ENCODE measurements at regions not wholly inside any gene's neighbourhood (a gene's known extent, or its start where the extent isn't known, plus 50 kb on each side); places are given as distances from the start of the nearest gene placed in this dataset.

GRCh38 chr6:132952031-132952867, 137.9 kb downstream of the RPS12 start:
- Mint-ChIP-seq H3K27ac (no peak overlapping the region), H3K9me3 (no peaks in the 10 kb centered on the region), H3K36me3 (ENCODE audit: low read depth) (no peaks in the 10 kb centered on the region), H3K4me3 (ENCODE audit: low read depth) (no peak overlapping the region), H3K27me3 (ENCODE audit: low read depth) (peaks cover 22% of the 10 kb centered on the region), H3K4me1 (ENCODE audit: low read depth) (no peaks in the 10 kb centered on the region)
- no peak for DNase-seq (ENCODE audit: low spot score)
- intact Hi-C loops (cut with micrococcal nuclease), result no loop called here

GRCh38 chr6:132952986-132953385, 138.6 kb downstream of the RPS12 start:
- Mint-ChIP-seq H3K27ac (no peak overlapping the region), H3K36me3 (ENCODE audit: low read depth) (no peaks in the 10 kb centered on the region), H3K4me3 (ENCODE audit: low read depth) (no peak overlapping the region), H3K9me3 (no peaks in the 10 kb centered on the region), H3K4me1 (ENCODE audit: low read depth) (no peaks in the 10 kb centered on the region), H3K27me3 (ENCODE audit: low read depth) (peaks cover 26% of the 10 kb centered on the region)
- intact Hi-C loops (cut with micrococcal nuclease), result no loop called here
- DNase-seq (ENCODE audit: low spot score), result no peak

GRCh38 chr6:132954222-132954621, 139.9 kb downstream of the RPS12 start:
- intact Hi-C loops (cut with micrococcal nuclease), result no loop called here
- Mint-ChIP-seq H3K27me3 (ENCODE audit: low read depth) (peaks cover 25% of the 10 kb centered on the region), H3K4me1 (ENCODE audit: low read depth) (peaks cover 2% of the 10 kb centered on the region), H3K27ac (no peak overlapping the region), H3K36me3 (ENCODE audit: low read depth) (no peaks in the 10 kb centered on the region), H3K9me3 (no peaks in the 10 kb centered on the region), H3K4me3 (ENCODE audit: low read depth) (no peak overlapping the region)
- DNase-seq (ENCODE audit: low spot score), result no peak

DNA sequence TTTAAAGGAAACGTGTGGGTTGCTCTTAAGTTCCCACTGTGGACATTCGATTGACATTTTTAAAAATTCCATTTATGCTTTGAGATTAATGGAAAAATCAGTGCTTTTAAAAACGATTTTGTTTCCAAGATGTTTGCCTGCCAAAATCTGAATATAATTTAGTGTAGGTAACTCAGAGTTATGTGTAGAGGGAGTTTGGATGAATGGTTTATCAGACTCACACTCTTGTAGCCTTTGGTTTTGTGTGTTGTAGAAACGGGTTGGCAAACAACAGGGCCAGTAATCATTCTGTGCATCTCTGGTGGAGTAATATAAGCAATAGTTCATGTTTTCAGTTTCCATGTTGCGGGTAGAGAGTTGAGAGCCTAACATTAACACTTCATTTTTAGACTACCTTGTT, 140.6 kb downstream of the RPS12 start:
- intact Hi-C loops (cut with micrococcal nuclease), result no loop called here
- Mint-ChIP-seq H3K4me1 (ENCODE audit: low read depth) (peaks cover 6% of the 10 kb centered on the region), H3K9me3 (no peaks in the 10 kb centered on the region), H3K36me3 (ENCODE audit: low read depth) (no peaks in the 10 kb centered on the region), H3K4me3 (ENCODE audit: low read depth) (no peak overlapping the region), H3K27ac (no peak overlapping the region), H3K27me3 (ENCODE audit: low read depth) (peaks cover 24% of the 10 kb centered on the region)
- DNase-seq (ENCODE audit: low spot score), result no peak

GRCh38 chr6:132959639-132960326, 145.4 kb downstream of the RPS12 start:
- no peak overlapping the region for H3K27ac Mint-ChIP-seq
- H3K27me3 Mint-ChIP-seq (ENCODE audit: low read depth), result peaks cover 39% of the 10 kb centered on the region
- intact Hi-C loops (cut with micrococcal nuclease), result loop anchor here (5.0 kb wide), 3 partner anchors 137 to 593 kb away; no protein-coding TSS in a partner anchor
- H3K4me3 Mint-ChIP-seq (ENCODE audit: low read depth), result no peak overlapping the region
- no peak for DNase-seq (ENCODE audit: low spot score)
- H3K36me3 Mint-ChIP-seq (ENCODE audit: low read depth), result no peaks in the 10 kb centered on the region
- peaks cover 19% of the 10 kb centered on the region for H3K4me1 Mint-ChIP-seq (ENCODE audit: low read depth)
- no peaks in the 10 kb centered on the region for H3K9me3 Mint-ChIP-seq

DNA sequence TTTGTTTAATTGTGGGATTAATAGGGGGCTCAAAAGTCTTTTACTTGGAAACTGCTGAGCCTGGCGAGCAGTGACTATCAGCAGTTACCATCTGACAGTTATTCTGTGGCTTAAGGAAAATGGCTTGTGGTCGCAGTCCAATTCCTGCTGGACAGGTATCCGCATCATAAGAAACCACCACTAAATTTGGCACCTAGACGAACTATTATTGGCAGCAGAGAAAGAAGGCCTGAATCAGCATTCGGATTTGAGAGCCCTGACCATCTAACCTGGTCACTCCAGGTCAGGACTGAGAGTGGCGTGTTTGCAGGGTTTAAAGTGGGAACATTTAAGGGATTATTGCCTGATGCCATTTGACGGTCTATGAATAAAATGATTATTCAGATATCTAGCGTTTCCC, 146.4 kb downstream of the RPS12 start:
- DNase-seq (ENCODE audit: low spot score), result no peak
- Mint-ChIP-seq H3K36me3 (ENCODE audit: low read depth) (no peaks in the 10 kb centered on the region), H3K27ac (no peak overlapping the region), H3K4me1 (ENCODE audit: low read depth) (peaks cover 22% of the 10 kb centered on the region), H3K27me3 (ENCODE audit: low read depth) (peaks cover 34% of the 10 kb centered on the region), H3K4me3 (ENCODE audit: low read depth) (no peak overlapping the region), H3K9me3 (no peaks in the 10 kb centered on the region)
- intact Hi-C loops (cut with micrococcal nuclease), result loop anchor here (5.0 kb wide), 3 partner anchors 138 to 592 kb away; no protein-coding TSS in a partner anchor

DNA sequence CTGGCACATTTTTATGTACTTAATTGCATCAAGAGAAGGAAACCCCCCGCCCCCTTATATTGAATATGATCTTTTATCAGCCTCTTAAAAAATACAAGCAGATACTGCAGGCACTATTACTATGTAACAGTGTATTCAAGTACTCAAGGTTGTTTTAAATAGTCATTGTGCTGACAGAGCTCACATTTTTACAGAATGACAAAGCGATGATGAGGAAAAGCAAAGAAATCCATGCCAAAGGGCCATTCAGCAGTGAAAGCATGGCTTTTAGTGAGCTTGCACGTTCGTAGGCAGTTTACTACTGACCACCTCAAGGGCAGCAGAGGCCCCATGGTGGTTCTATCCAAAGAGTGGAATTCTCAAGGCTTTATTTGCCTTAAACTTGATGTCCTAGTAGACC, 146.8 kb downstream of the RPS12 start:
- Mint-ChIP-seq H3K36me3 (ENCODE audit: low read depth) (no peaks in the 10 kb centered on the region), H3K27ac (no peak overlapping the region), H3K9me3 (no peaks in the 10 kb centered on the region), H3K4me1 (ENCODE audit: low read depth) (peaks cover 22% of the 10 kb centered on the region), H3K4me3 (ENCODE audit: low read depth) (no peak overlapping the region), H3K27me3 (ENCODE audit: low read depth) (peaks cover 34% of the 10 kb centered on the region)
- intact Hi-C loops (cut with micrococcal nuclease), result loop anchor here (5.0 kb wide), 3 partner anchors 139 to 591 kb away; no protein-coding TSS in a partner anchor
- no peak for DNase-seq (ENCODE audit: low spot score)

DNA sequence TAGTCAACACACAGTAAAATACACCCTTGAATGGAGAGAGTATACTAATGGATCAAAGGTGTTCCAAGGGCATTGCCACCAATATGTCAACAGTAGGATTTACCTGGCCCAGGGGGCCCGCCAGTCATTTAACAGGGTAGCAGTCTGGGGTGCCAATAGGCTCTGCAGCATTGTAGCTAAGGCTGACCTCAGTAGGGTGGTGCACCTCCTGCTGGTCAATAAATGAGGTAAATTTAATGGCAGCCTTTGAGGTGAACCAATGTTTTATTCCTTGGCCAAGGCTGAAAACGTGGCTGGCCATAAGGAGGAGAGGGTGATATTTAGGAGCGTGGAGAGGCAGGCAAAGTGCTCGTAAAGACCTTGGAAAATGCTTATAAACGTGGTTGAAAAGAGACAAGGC, 147.2 kb downstream of the RPS12 start:
- DNase-seq (ENCODE audit: low spot score), result no peak
- intact Hi-C loops (cut with micrococcal nuclease), result loop anchor here (5.0 kb wide), 3 partner anchors 139 to 591 kb away; no protein-coding TSS in a partner anchor
- peaks cover 22% of the 10 kb centered on the region for H3K4me1 Mint-ChIP-seq (ENCODE audit: low read depth)
- H3K27me3 Mint-ChIP-seq (ENCODE audit: low read depth), result peaks cover 31% of the 10 kb centered on the region
- H3K27ac Mint-ChIP-seq, result no peak overlapping the region
- no peaks in the 10 kb centered on the region for H3K36me3 Mint-ChIP-seq (ENCODE audit: low read depth)
- no peak overlapping the region for H3K4me3 Mint-ChIP-seq (ENCODE audit: low read depth)
- H3K9me3 Mint-ChIP-seq, result no peaks in the 10 kb centered on the region

GRCh38 chr6:132962936-132963868, 148.8 kb downstream of the RPS12 start:
- Mint-ChIP-seq H3K4me1 (ENCODE audit: low read depth) (peaks cover 22% of the 10 kb centered on the region), H3K27ac (no peak overlapping the region), H3K9me3 (no peaks in the 10 kb centered on the region), H3K4me3 (ENCODE audit: low read depth) (no peak overlapping the region), H3K27me3 (ENCODE audit: low read depth) (peaks cover 25% of the 10 kb centered on the region), H3K36me3 (ENCODE audit: low read depth) (no peaks in the 10 kb centered on the region)
- intact Hi-C loops (cut with micrococcal nuclease), result loop anchor here (5.0 kb wide), 3 partner anchors 141 to 589 kb away; no protein-coding TSS in a partner anchor
- peak; percentile 37 for DNase-seq (ENCODE audit: low spot score)

GRCh38 chr6:132964101-132964867, 149.9 kb downstream of the RPS12 start:
- no peak for DNase-seq (ENCODE audit: low spot score)
- H3K27ac Mint-ChIP-seq, result no peak overlapping the region
- H3K36me3 Mint-ChIP-seq (ENCODE audit: low read depth), result no peaks in the 10 kb centered on the region
- intact Hi-C loops (cut with micrococcal nuclease), result loop anchor here (5.0 kb wide), 3 partner anchors 142 to 588 kb away; no protein-coding TSS in a partner anchor
- peaks cover 23% of the 10 kb centered on the region for H3K27me3 Mint-ChIP-seq (ENCODE audit: low read depth)
- H3K4me1 Mint-ChIP-seq (ENCODE audit: low read depth), result peaks cover 19% of the 10 kb centered on the region
- no peak overlapping the region for H3K4me3 Mint-ChIP-seq (ENCODE audit: low read depth)
- H3K9me3 Mint-ChIP-seq, result no peaks in the 10 kb centered on the region

DNA sequence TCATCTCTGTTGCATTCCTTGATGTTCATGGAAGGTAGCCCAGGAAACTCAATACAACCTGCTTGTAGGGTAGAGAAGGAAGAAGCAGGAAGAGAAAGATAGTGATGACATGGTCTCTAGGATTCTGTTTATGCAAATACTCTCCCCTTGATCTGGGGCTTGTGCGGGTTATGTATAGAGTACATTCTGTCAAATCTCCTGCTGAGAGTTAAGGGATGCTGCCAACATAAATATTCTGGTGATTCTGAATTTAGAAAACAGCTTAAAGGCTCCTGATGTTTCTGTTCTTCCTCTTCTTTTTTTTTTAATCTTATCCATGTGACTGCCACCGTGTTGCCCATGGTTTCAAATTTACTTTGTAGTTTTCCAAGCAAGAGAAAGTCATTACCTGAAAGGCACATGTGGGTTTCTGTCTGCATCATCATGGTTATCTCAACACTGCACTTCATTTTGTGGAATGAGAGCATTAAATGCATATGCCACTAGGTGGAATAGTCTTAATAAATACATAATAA, 150.6 kb downstream of the RPS12 start:
- no peaks in the 10 kb centered on the region for H3K9me3 Mint-ChIP-seq
- DNase-seq (ENCODE audit: low spot score), result no peak
- H3K4me3 Mint-ChIP-seq (ENCODE audit: low read depth), result no peak overlapping the region
- peaks cover 16% of the 10 kb centered on the region for H3K4me1 Mint-ChIP-seq (ENCODE audit: low read depth)
- H3K36me3 Mint-ChIP-seq (ENCODE audit: low read depth), result no peaks in the 10 kb centered on the region
- intact Hi-C loops (cut with micrococcal nuclease), result loop anchor here (5.0 kb wide), 3 partner anchors 143 to 587 kb away; no protein-coding TSS in a partner anchor
- no peak overlapping the region for H3K27ac Mint-ChIP-seq
- H3K27me3 Mint-ChIP-seq (ENCODE audit: low read depth), result peaks cover 22% of the 10 kb centered on the region

All from activated T-helper 2 cell treated with anti-CD3 and anti-CD28 coated beads, Interferon-gamma antibody, Interleukin-2, Interleukin-4, amounts not matched to agents 10 μg/mL and 5 μg/mL and 100 μg/mL, durations not matched to agents 14 hours and 24 hours and 36 hours (primary cell).